ENCODE measurements at regions not wholly inside any gene's neighbourhood (a gene's known extent, or its start where the extent isn't known, plus 50 kb on each side); places are given as distances from the start of the nearest gene placed in this dataset.

- CTCF ChIA-PET (ENCODE audit: partially characterized antibody) = interaction anchor here (1.0 kb wide), 1 partner anchor 8 kb away, joined by 3 read pairs; no protein-coding TSS in a partner anchor
- H3K27ac ChIP-seq (ENCODE audit: low read depth, low read length) = no peak overlapping the region
- TF ChIP-seq POLR2A (IDR thresholded peaks at IDR 0.05; ENCODE audit: control extremely low read depth in 1 of 2, low read depth in 2 of 2, low read length in 2 of 2) (no peak), SIRT6 (IDR thresholded peaks at IDR 0.05; ENCODE audit: low read length) (no peak), CTCF (IDR thresholded peaks at IDR 0.05; ENCODE audit: control extremely low read depth in 1 of 3, insufficient read depth in 1 of 3, low read depth in 1 of 3, low read length in 3 of 3) (no peak), CREB1 (IDR thresholded peaks at IDR 0.05) (no peak), EP300 (IDR thresholded peaks at IDR 0.05; ENCODE audit: borderline replicate concordance in 1 of 2, low read depth in 2 of 2, low read length in 2 of 2) (no peak), KDM1A (IDR thresholded peaks at IDR 0.05; ENCODE audit: borderline replicate concordance, low read length) (no peak), CHD1 (IDR thresholded peaks at IDR 0.05; ENCODE audit: low read depth, low read length) (no peak), BCL11A (IDR thresholded peaks at IDR 0.05; ENCODE audit: low read depth in 2 of 2, low read length in 2 of 2) (no peak), USF2 (IDR thresholded peaks at IDR 0.05; ENCODE audit: low read length) (no peak), ASH2L (IDR thresholded peaks at IDR 0.05; ENCODE audit: low read length) (no peak)
Observed at GRCh38 chr13:104586051-104586746, 1520.0 kb upstream of the SLC10A2 start.

More at GRCh38 chr13:104586051-104586746, 1520.0 kb upstream of the SLC10A2 start:
- FAIRE-seq (no peak), DNase-seq (ENCODE audit: low read depth in 1 of 2, low spot score in 2 of 2) (no peak)
- H4K5ac ChIP-seq (ENCODE audit: insufficient read length, low read depth, low read length) = no peak overlapping the region
- no peak overlapping the region for H2BK12ac ChIP-seq (ENCODE audit: low read depth, low read length)
- H3K79me1 ChIP-seq (ENCODE audit: low read depth, low read length) = no peaks in the 10 kb centered on the region
- H3K56ac ChIP-seq (replicated peaks; ENCODE audit: insufficient read length, low read depth, low read length) = no peak overlapping the region
- no peak overlapping the region for H2BK5ac ChIP-seq (ENCODE audit: low read depth, low read length)
- H3K9ac ChIP-seq (replicated peaks in 1 of 4; ENCODE audit: extremely low read depth in 1 of 4, low read depth in 3 of 4, low read length in 3 of 4) = no peak overlapping the region
- H2AK5ac ChIP-seq (ENCODE audit: low read depth, low read length) = no peak overlapping the region
- H3K36me3 ChIP-seq (ENCODE audit: control insufficient read depth in 2 of 4, insufficient read depth in 4 of 4, low read length in 3 of 4) = no peaks in the 10 kb centered on the region
- no peaks in the 10 kb centered on the region for H4K20me1 ChIP-seq (replicated peaks in 1 of 2; ENCODE audit: control insufficient read depth in 1 of 2, insufficient read depth in 2 of 2, low read length in 2 of 2)
- POLR2A ChIA-PET (ENCODE audit: partially characterized antibody) = no interaction called here
- H3K4me1 ChIP-seq (replicated peaks in 1 of 4; ENCODE audit: control insufficient read depth in 3 of 4, insufficient read depth in 4 of 4, low read length in 3 of 4) = peaks cover 0 to 2% (median 0%) of the 10 kb centered on the region in 4 experiments; a peak in 2 of 7 replicates
- no peak overlapping the region for H2BK20ac ChIP-seq (ENCODE audit: low read length)
- no peak overlapping the region for H3K4me2 ChIP-seq (ENCODE audit: insufficient read depth in 1 of 2, low read depth in 2 of 2, low read length in 2 of 2)
- WGBS, 2 experiments (ENCODE audit: extremely low coverage in 1 of 2, insufficient coverage in 1 of 2, insufficient read length in 1 of 2, insufficient replicate concordance in 2 of 2, low coverage in 1 of 2, low lambda C conversion rate in 2 of 2, missing lambda C conversion rate in 1 of 2) = 89% methylated on average over 11 of the region's 11 CpGs; no CpG with 5 or more reads in 1 of the 2 experiments
- no peak overlapping the region for H3K4me3 ChIP-seq (ENCODE audit: extremely low read depth in 1 of 4, insufficient read depth in 2 of 4, low read depth in 3 of 4, low read length in 4 of 4)
- no peak overlapping the region for H4K91ac ChIP-seq (replicated peaks; ENCODE audit: insufficient read length, low read length)
- H2BK15ac ChIP-seq (ENCODE audit: low read length) = no peak overlapping the region
- H3K9me3 ChIP-seq (ENCODE audit: insufficient read depth in 2 of 2, low read depth in 1 of 2, low read length in 1 of 2) = no peaks in the 10 kb centered on the region
- no peak overlapping the region for H4K8ac ChIP-seq (ENCODE audit: extremely low read depth, insufficient read depth, low read length)
- H2BK120ac ChIP-seq (replicated peaks; ENCODE audit: low read depth, low read length) = no peak overlapping the region
- H3K18ac ChIP-seq (ENCODE audit: extremely low read depth, low read length) = no peak overlapping the region
- no peaks in the 10 kb centered on the region for H3K27me3 ChIP-seq (replicated peaks in 1 of 4; ENCODE audit: control insufficient read depth in 3 of 4, extremely low read depth in 1 of 4, insufficient read depth in 3 of 4, low read length in 3 of 4)
- H3K23ac ChIP-seq (ENCODE audit: insufficient read length) = no peak overlapping the region
- H3K14ac ChIP-seq (ENCODE audit: insufficient read length) = no peak overlapping the region
- peak overlapping the region; percentile 86 for H2AFZ ChIP-seq (ENCODE audit: low read length)
- no peaks in the 10 kb centered on the region for H3K23me2 ChIP-seq (ENCODE audit: low read depth, low read length)
- no peak overlapping the region for H3K4ac ChIP-seq (replicated peaks; ENCODE audit: insufficient read length, low read depth, low read length)
- H3K79me2 ChIP-seq (ENCODE audit: control insufficient read depth in 1 of 2, insufficient read depth in 2 of 2, low read length in 2 of 2) = no peaks in the 10 kb centered on the region
